ENCODE measurements at regions not wholly inside any gene's neighbourhood (a gene's known extent, or its start where the extent isn't known, plus 50 kb on each side); places are given as distances from the start of the nearest gene placed in this dataset.
"Not testable (repeated sequence)": the region's sequence is repeated elsewhere in the genome, so short reads cannot be mapped to it uniquely, and the experiment has no call there.

- no peak for DNase-seq
These were observed 142.0 kb upstream of the PRKCQ start for GRCh38 chr10:6721964-6722615.

- DNase-seq: no peak
These were observed 141.4 kb upstream of the PRKCQ start for GRCh38 chr10:6721480-6721879.

- DNase-seq: no peak
These were observed 139.5 kb upstream of the PRKCQ start for GRCh38 chr10:6719561-6719960.

GRCh38 chr10:6718550-6718949 is 138.5 kb upstream of the PRKCQ start:
- DNase-seq: no peak

- no peak for DNase-seq
These were observed 136.4 kb upstream of the PRKCQ start for GRCh38 chr10:6716516-6716915.

GRCh38 chr10:6713716-6714115 is 133.6 kb upstream of the PRKCQ start:
- no peak for DNase-seq

- no peak for DNase-seq
These were observed 133.0 kb upstream of the PRKCQ start for GRCh38 chr10:6713120-6713519.

GRCh38 chr10:6711881-6712280 is 131.8 kb upstream of the PRKCQ start:
- no peak for DNase-seq

GRCh38 chr10:6711408-6711841 is 131.3 kb upstream of the PRKCQ start:
- no peak for DNase-seq

GRCh38 chr10:6707352-6707751 is 127.3 kb upstream of the PRKCQ start:
- no peak for DNase-seq

- DNase-seq: no peak
These were observed 126.6 kb upstream of the PRKCQ start for GRCh38 chr10:6706725-6707124.

- DNase-seq: no peak
These were observed 124.8 kb upstream of the PRKCQ start for GRCh38 chr10:6704896-6705295.

GRCh38 chr10:6702833-6703232 is 122.8 kb upstream of the PRKCQ start:
- DNase-seq: not testable (repeated sequence)

- no peak for DNase-seq
These were observed 122.0 kb upstream of the PRKCQ start for GRCh38 chr10:6702030-6702429.

GRCh38 chr10:6701289-6701688 is 121.2 kb upstream of the PRKCQ start:
- no peak for DNase-seq

- no peak for DNase-seq
These were observed 120.0 kb upstream of the PRKCQ start for GRCh38 chr10:6700066-6700465.

GRCh38 chr10:6699336-6699735 is 119.3 kb upstream of the PRKCQ start:
- no peak for DNase-seq

- DNase-seq: no peak
These were observed 115.4 kb upstream of the PRKCQ start for GRCh38 chr10:6695519-6695918.

- DNase-seq: no peak
These were observed 114.5 kb upstream of the PRKCQ start for GRCh38 chr10:6694447-6695140.

- DNase-seq: no peak
These were observed 112.8 kb upstream of the PRKCQ start for GRCh38 chr10:6692856-6693255.

GRCh38 chr10:6692103-6692502 is 112.0 kb upstream of the PRKCQ start:
- no peak for DNase-seq

- no peak for DNase-seq
These were observed 109.0 kb upstream of the PRKCQ start for GRCh38 chr10:6689036-6689435.

- DNase-seq: no peak
These were observed 100.7 kb upstream of the PRKCQ start for GRCh38 chr10:6680735-6681134.

GRCh38 chr10:6678956-6679355 is 98.9 kb upstream of the PRKCQ start:
- no peak for DNase-seq

Measured in activated CD4-positive, alpha-beta T cell treated with anti-CD3 and anti-CD28 coated beads, Interleukin-2, amount 50 U/mL, for 4 hours (primary cell).